ENCODE measurements at regions not wholly inside any gene's neighbourhood (a gene's known extent, or its start where the extent isn't known, plus 50 kb on each side); places are given as distances from the start of the nearest gene placed in this dataset.

- H3K9ac ChIP-seq (replicated peaks; ENCODE audit: extremely low read depth, insufficient read depth, low read length) = no peak overlapping the region
- H3K4me3 ChIP-seq (replicated peaks in 1 of 3; ENCODE audit: insufficient read depth in 1 of 3, low read depth in 1 of 3, low read length in 3 of 3) = no peak overlapping the region
- ChIA-PET CTCF (no interaction called here), POLR2A (no interaction called here)
- no peak for TF ChIP-seq MAX (IDR thresholded peaks at IDR 0.05; ENCODE audit: insufficient read depth, insufficient read length)
- TF ChIP-seq GATA2 (IDR thresholded peaks at IDR 0.05; ENCODE audit: insufficient read depth, insufficient read length, low read depth, low read length) = no peak
- TF ChIP-seq CTCF (IDR thresholded peaks at IDR 0.05; ENCODE audit: extremely low read depth in 1 of 2, insufficient read depth in 1 of 2, low read depth in 1 of 2, low read length in 2 of 2) = no peak
- TF ChIP-seq FOS (IDR thresholded peaks at IDR 0.05; ENCODE audit: borderline replicate concordance, insufficient read depth, low read length) = no peak
- TF ChIP-seq POLR2A (IDR thresholded peaks at IDR 0.05; ENCODE audit: low read depth, low read length) = no peak
- TF ChIP-seq POLR2AphosphoS5 (IDR thresholded peaks at IDR 0.05; ENCODE audit: insufficient read depth, low read depth, low read length) = no peak
- TF ChIP-seq MYC (IDR thresholded peaks at IDR 0.05; ENCODE audit: low read depth, low read length) = no peak
- TF ChIP-seq JUN (IDR thresholded peaks at IDR 0.05; ENCODE audit: borderline replicate concordance, insufficient read depth, insufficient read length, low read depth) = no peak
- no peak for TF ChIP-seq EZH2 (IDR thresholded peaks at IDR 0.05; ENCODE audit: borderline replicate concordance, low read depth, low read length, severe bottlenecking)
- no peaks in the 10 kb centered on the region for H4K20me1 ChIP-seq (replicated peaks; ENCODE audit: control insufficient read depth, extremely low read depth, insufficient read depth, low read length)
- no peaks in the 10 kb centered on the region for H3K4me1 ChIP-seq (ENCODE audit: control insufficient read depth, extremely low read depth, insufficient read depth, low read length)
- no peaks in the 10 kb centered on the region for H3K9me1 ChIP-seq (replicated peaks; ENCODE audit: control insufficient read depth, extremely low read depth, insufficient read depth, low read length)
- no peaks in the 10 kb centered on the region for H3K27me3 ChIP-seq (ENCODE audit: control insufficient read depth in 2 of 2, insufficient read depth in 2 of 2, low read length in 2 of 2)
- dilution Hi-C loops (cut with MboI; ENCODE audit: extremely low pct_ligation_motif_present, low sequenced_read_pairs) = no loop called here
- H3K36me3 ChIP-seq (ENCODE audit: control insufficient read depth in 2 of 2, extremely low read depth in 1 of 2, insufficient read depth in 2 of 2, low read length in 2 of 2) = no peaks in the 10 kb centered on the region
- H3K79me2 ChIP-seq (ENCODE audit: control insufficient read depth, insufficient read depth, low read length) = no peaks in the 10 kb centered on the region
- FAIRE-seq (no peak), DNase-seq (ENCODE audit: low read depth, low spot score) (no peak)
- no peaks in the 10 kb centered on the region for H3K9me3 ChIP-seq (replicated peaks; ENCODE audit: control insufficient read depth, insufficient read depth, low read length)
- H3K27ac ChIP-seq (ENCODE audit: insufficient read depth, low read depth, low read length) = no peak overlapping the region
- H2AFZ ChIP-seq (ENCODE audit: low read depth, low read length) = no peak overlapping the region
- intact Hi-C loops (cut with micrococcal nuclease) = no loop called here
- BruUV-seq (replicated peaks) = no TSS peak
- H3K4me2 ChIP-seq (ENCODE audit: insufficient read depth, low read length) = no peak overlapping the region
Observed at GRCh38 chr4:22315628-22316027, 200.2 kb downstream of the ADGRA3 start.

Measured in endothelial cell of umbilical vein (primary cell).